ENCODE measurements at regions not wholly inside any gene's neighbourhood (a gene's known extent, or its start where the extent isn't known, plus 50 kb on each side); places are given as distances from the start of the nearest gene placed in this dataset.

GRCh38 chr6:142543606-142544005 lies 241.8 kb downstream of the ADGRG6 start:
- no peak for TF ChIP-seq TAF1 (IDR thresholded peaks at IDR 0.05; ENCODE audit: borderline replicate concordance, low read depth, low read length)
- TF ChIP-seq SIN3A (IDR thresholded peaks at IDR 0.05; ENCODE audit: low read depth, low read length) = no peak
- no peak for TF ChIP-seq SUZ12 (IDR thresholded peaks at IDR 0.05; ENCODE audit: unreplicated experiment)

Data from GM12878 (cell line).